CD4-positive, alpha-beta T cell (primary cell): ENCODE measurements at regions not wholly inside any gene's neighbourhood (a gene's known extent, or its start where the extent isn't known, plus 50 kb on each side); places are given as distances from the start of the nearest gene placed in this dataset.
"Not testable (repeated sequence)": the region's sequence is repeated elsewhere in the genome, so short reads cannot be mapped to it uniquely, and the experiment has no call there.

Source experiments
- ATAC-seq: fragments of 200-7000 bp; cut with Tn5 transposase; one replicate; pipeline ENCODE4 v1.10.0; 2022; ENCODE audit warnings: mild to moderate bottlenecking; ENCODE audit not compliant: poor library complexity
- CTCF ChIA-PET: fragments of 350-600 bp; sonication (Branson Sonifier 250); formaldehyde crosslinking; loops from one replicate; lab custom pipeline; 2021; ENCODE audit warnings: antibody characterized with exemption, inconsistent platforms; lab: Charles Lee
- POLR2A ChIA-PET: fragments of 350-600 bp; sonication (Branson Sonifier 250); formaldehyde crosslinking; loops from one replicate; lab custom pipeline; 2021; ENCODE audit warnings: antibody characterized with exemption, inconsistent platforms; lab: Charles Lee
- DNase-seq, 14 experiments: peaks; one replicate each; pipeline ENCODE4 v3.0.0-alpha.2; 2013 to 2020; ENCODE audit warnings: mixed read lengths in 2 of 14
- H3K27ac ChIP-seq, 2 donors: one replicate each; pipeline versions ENCODE4 v1.5.1 to v1.7.0; 2013; ENCODE audit warnings: low read length in 2 of 2, low read depth in 1 of 2, mild to moderate bottlenecking in 1 of 2
- H3K27me3 ChIP-seq, 2 experiments: 1 replicate in 1 of 2; 2 replicates in 1 of 2; pipeline versions ENCODE4 v1.6.1 to v1.7.0; 2013; ENCODE audit warnings: low read length in 2 of 2, control low read depth in 1 of 2, mild to moderate bottlenecking in 1 of 2, moderate library complexity in 1 of 2; ENCODE audit not compliant: insufficient read depth in 2 of 2, control insufficient read depth in 1 of 2
- H3K36me3 ChIP-seq: one replicate; pipeline ENCODE4 v1.6.1; 2013; ENCODE audit warnings: low read length, control low read depth; ENCODE audit not compliant: insufficient read depth
- H3K4me1 ChIP-seq: one replicate; pipeline ENCODE4 v1.6.1; 2013; ENCODE audit warnings: low read length, control low read depth; ENCODE audit not compliant: insufficient read depth
- H3K4me3 ChIP-seq: one replicate; pipeline ENCODE4 v1.5.1; 2013; ENCODE audit warnings: mild to moderate bottlenecking, low read length, moderate library complexity
- H3K9me3 ChIP-seq, 2 experiments: 1 replicate in 1 of 2; 2 replicates in 1 of 2; pipeline versions ENCODE4 v1.6.1 to v1.7.0; 2013; ENCODE audit warnings: low read length in 2 of 2, mild to moderate bottlenecking in 2 of 2, control low read depth in 1 of 2, moderate library complexity in 1 of 2; ENCODE audit not compliant: control insufficient read depth in 1 of 2, insufficient read depth in 1 of 2
- H3K27ac Mint-ChIP-seq: one replicate; pipeline ENCODE4 v1.8.0; 2020; ENCODE audit warnings: mixed read lengths
- H3K27me3 Mint-ChIP-seq: one replicate; pipeline ENCODE4 v1.8.0; 2021; ENCODE audit warnings: mixed read lengths
- H3K36me3 Mint-ChIP-seq: one replicate; pipeline ENCODE4 v1.8.0; 2021; ENCODE audit warnings: low read depth, mixed read lengths
- H3K4me1 Mint-ChIP-seq: one replicate; pipeline ENCODE4 v1.8.0; 2021; ENCODE audit warnings: low read depth, mixed read lengths
- H3K4me3 Mint-ChIP-seq: one replicate; pipeline ENCODE4 v1.8.0; 2020; ENCODE audit warnings: mild to moderate bottlenecking, mixed read lengths
- H3K9me3 Mint-ChIP-seq: one replicate; pipeline ENCODE4 v1.8.0; 2020; ENCODE audit warnings: mixed read lengths
- intact Hi-C, 2 experiments: fragments of 100-400 bp; cut with DNase I in 1 of 2; cut with micrococcal nuclease in 1 of 2; formaldehyde crosslinking; loops; one replicate each; pipeline versions ENCODE4 v1.15.1 to v1.9.0; 2023 to 2025; cut with DNase I, micrococcal nuclease
- TF ChIP-seq, protein P1 (sequence below): fragments of 200-600 bp; IDR thresholded peaks from one replicate; pipeline ENCODE4 v1.8.0; 2022; ENCODE audit warnings: antibody characterized with exemption, mild to moderate bottlenecking

- Mint-ChIP-seq H3K27ac (no peak overlapping the region), H3K27me3 (no peaks in the 10 kb centered on the region), H3K9me3 (peaks cover 24% of the 10 kb centered on the region), H3K4me1 (no peaks in the 10 kb centered on the region), H3K4me3 (no peak overlapping the region), H3K36me3 (no peaks in the 10 kb centered on the region)
- Histone ChIP-seq H3K4me1 (no peaks in the 10 kb centered on the region), H3K9me3 (peaks cover 10 to 20% of the 10 kb centered on the region in 2 experiments), H3K27ac (no peak overlapping the region), H3K27me3 (no peaks in the 10 kb centered on the region), H3K4me3 (no peak overlapping the region), H3K36me3 (no peaks in the 10 kb centered on the region)
- TF ChIP-seq, protein P1, sequence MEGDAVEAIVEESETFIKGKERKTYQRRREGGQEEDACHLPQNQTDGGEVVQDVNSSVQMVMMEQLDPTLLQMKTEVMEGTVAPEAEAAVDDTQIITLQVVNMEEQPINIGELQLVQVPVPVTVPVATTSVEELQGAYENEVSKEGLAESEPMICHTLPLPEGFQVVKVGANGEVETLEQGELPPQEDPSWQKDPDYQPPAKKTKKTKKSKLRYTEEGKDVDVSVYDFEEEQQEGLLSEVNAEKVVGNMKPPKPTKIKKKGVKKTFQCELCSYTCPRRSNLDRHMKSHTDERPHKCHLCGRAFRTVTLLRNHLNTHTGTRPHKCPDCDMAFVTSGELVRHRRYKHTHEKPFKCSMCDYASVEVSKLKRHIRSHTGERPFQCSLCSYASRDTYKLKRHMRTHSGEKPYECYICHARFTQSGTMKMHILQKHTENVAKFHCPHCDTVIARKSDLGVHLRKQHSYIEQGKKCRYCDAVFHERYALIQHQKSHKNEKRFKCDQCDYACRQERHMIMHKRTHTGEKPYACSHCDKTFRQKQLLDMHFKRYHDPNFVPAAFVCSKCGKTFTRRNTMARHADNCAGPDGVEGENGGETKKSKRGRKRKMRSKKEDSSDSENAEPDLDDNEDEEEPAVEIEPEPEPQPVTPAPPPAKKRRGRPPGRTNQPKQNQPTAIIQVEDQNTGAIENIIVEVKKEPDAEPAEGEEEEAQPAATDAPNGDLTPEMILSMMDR, result no peak
- CTCF ChIA-PET, result no interaction called here
- no peak for ATAC-seq
- no peak for DNase-seq
- intact Hi-C loops, result no loop called here
- POLR2A ChIA-PET, result no interaction called here
Measured at GRCh38 chr13:53447863-53448262, 419.2 kb downstream of the OLFM4 start.

GRCh38 chr13:53452263-53452808 lies 423.7 kb downstream of the OLFM4 start:
- peaks cover 25% of the 10 kb centered on the region for H3K9me3 Mint-ChIP-seq
- H3K4me1 ChIP-seq, H3K4me1 Mint-ChIP-seq, ATAC-seq, H3K27me3 ChIP-seq, H3K36me3 ChIP-seq, H3K27me3 Mint-ChIP-seq, H3K4me3 ChIP-seq, H3K27ac ChIP-seq, POLR2A ChIA-PET, H3K36me3 Mint-ChIP-seq, H3K27ac Mint-ChIP-seq, DNase-seq, CTCF ChIA-PET, intact Hi-C loops, H3K4me3 Mint-ChIP-seq: not testable (repeated sequence)
- H3K9me3 ChIP-seq, result peaks cover 10 to 20% of the 10 kb centered on the region in 2 experiments

DNA sequence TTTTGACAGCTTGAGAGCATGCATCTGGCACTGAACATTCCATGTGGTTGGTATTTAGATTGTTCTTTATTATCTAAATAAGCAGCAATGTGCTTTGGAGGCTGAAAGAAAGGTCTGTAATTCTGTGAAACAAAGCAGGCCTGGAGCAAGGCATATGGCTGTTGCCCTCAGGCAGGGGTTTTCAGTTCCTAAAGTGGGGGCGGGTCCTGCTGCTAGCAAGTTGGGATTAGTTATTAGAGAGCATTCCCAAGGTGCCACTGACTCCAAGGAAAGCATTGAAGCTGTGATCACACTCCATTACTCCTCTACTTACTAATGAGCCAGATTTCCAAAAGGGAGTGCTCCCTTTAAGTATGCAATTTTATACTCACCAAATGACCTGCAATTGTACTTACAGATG lies 432.2 kb downstream of the OLFM4 start:
- no peak overlapping the region for H3K27ac ChIP-seq
- Mint-ChIP-seq H3K4me3 (no peak overlapping the region), H3K27me3 (no peaks in the 10 kb centered on the region), H3K27ac (no peak overlapping the region), H3K36me3 (no peaks in the 10 kb centered on the region), H3K4me1 (no peaks in the 10 kb centered on the region), H3K9me3 (peaks cover 9% of the 10 kb centered on the region)
- H3K4me3 ChIP-seq, result no peak overlapping the region
- no peaks in the 10 kb centered on the region for H3K27me3 ChIP-seq
- no peak for ATAC-seq
- H3K36me3 ChIP-seq, result no peaks in the 10 kb centered on the region
- intact Hi-C loops, result no loop called here
- H3K4me1 ChIP-seq, result no peaks in the 10 kb centered on the region
- CTCF ChIA-PET, result no interaction called here
- POLR2A ChIA-PET, result no interaction called here
- TF ChIP-seq, protein P1, result no peak
- DNase-seq, result no peak
- H3K9me3 ChIP-seq, result no peaks in the 10 kb centered on the region

GRCh38 chr13:53463106-53463505 lies 434.5 kb downstream of the OLFM4 start:
- DNase-seq (no peak), ATAC-seq (no peak)
- TF ChIP-seq, protein P1, result no peak
- Histone ChIP-seq H3K27me3 (no peaks in the 10 kb centered on the region), H3K36me3 (no peaks in the 10 kb centered on the region), H3K9me3 (no peaks in the 10 kb centered on the region), H3K4me3 (no peak overlapping the region), H3K27ac (no peak overlapping the region), H3K4me1 (no peaks in the 10 kb centered on the region)
- Mint-ChIP-seq H3K27me3 (no peaks in the 10 kb centered on the region), H3K9me3 (peaks cover 7% of the 10 kb centered on the region), H3K4me1 (no peaks in the 10 kb centered on the region), H3K4me3 (no peak overlapping the region), H3K27ac (no peak overlapping the region), H3K36me3 (no peaks in the 10 kb centered on the region)
- ChIA-PET POLR2A (no interaction called here), CTCF (no interaction called here)
- intact Hi-C loops, result no loop called here
